H1 (cell line): ENCODE measurements at regions not wholly inside any gene's neighbourhood (a gene's known extent, or its start where the extent isn't known, plus 50 kb on each side); places are given as distances from the start of the nearest gene placed in this dataset.

Source experiments
- EGR1 ChIP-seq: IDR thresholded peaks from 2 replicates; pipeline ENCODE4 v1.6.1; 2011; ENCODE audit warnings: low read depth, low read length, borderline replicate concordance
- GTF2F1 ChIP-seq: IDR thresholded peaks from 2 replicates; pipeline ENCODE4 v1.6.1; 2012; ENCODE audit warnings: low read depth, low read length, improper control_type of control experiment, borderline replicate concordance
- KDM1A ChIP-seq: fragments of 200-600, 300-600 bp; sonication (generic); IDR thresholded peaks from 2 replicates; pipeline ENCODE4 v1.7.1; 2016; ENCODE audit warnings: mild to moderate bottlenecking, low read length, borderline replicate concordance
- PHF8 ChIP-seq: fragments of 200-600 bp; sonication (generic); conservative IDR thresholded peaks from 2 replicates; pipeline ENCODE4 v1.7.1; 2012; ENCODE audit warnings: low read depth, mild to moderate bottlenecking, inconsistent platforms, low read length, moderate library complexity
- POLR2A ChIP-seq, 2 experiments: IDR thresholded peaks; 1 replicate in 1 of 2; 2 replicates in 1 of 2; pipeline ENCODE4 v1.6.1; 2011; ENCODE audit warnings: low read depth in 2 of 2, low read length in 2 of 2, mild to moderate bottlenecking in 2 of 2; ENCODE audit errors: control extremely low read depth in 1 of 2
- RAD21 ChIP-seq, 2 experiments: IDR thresholded peaks in 1 of 2; conservative IDR thresholded peaks in 1 of 2; 2 replicates each; pipeline ENCODE4 v1.6.1; 2011; ENCODE audit warnings: low read depth in 2 of 2, low read length in 2 of 2, improper control_type of control experiment in 1 of 2, inconsistent platforms in 1 of 2, mild to moderate bottlenecking in 1 of 2, moderate library complexity in 1 of 2
- RFX5 ChIP-seq: IDR thresholded peaks from 2 replicates; pipeline ENCODE4 v1.6.1; 2011; ENCODE audit warnings: low read depth, low read length, improper control_type of control experiment, borderline replicate concordance
- SP1 ChIP-seq: IDR thresholded peaks from 2 replicates; pipeline ENCODE4 v1.6.1; 2011; ENCODE audit warnings: low read depth, low read length
- TAF1 ChIP-seq: IDR thresholded peaks from 2 replicates; pipeline ENCODE4 v1.6.1; 2011; ENCODE audit warnings: mild to moderate bottlenecking, low read depth, low read length
- ZNF274 ChIP-seq: IDR thresholded peaks from 2 replicates; pipeline ENCODE4 v1.7.0; 2012; ENCODE audit warnings: low read length, borderline replicate concordance; ENCODE audit errors: extremely low read depth
- TF ChIP-seq, protein P1 (sequence below), 3 experiments: IDR thresholded peaks; 1 replicate in 2 of 3; 2 replicates in 1 of 3; pipeline versions ENCODE4 v1.5.1 to v1.6.1; 2011; ENCODE audit warnings: low read length in 3 of 3, mild to moderate bottlenecking in 3 of 3, inconsistent platforms in 2 of 3, low read depth in 1 of 3, moderate library complexity in 1 of 3; ENCODE audit not compliant: insufficient read depth in 1 of 3; ENCODE audit errors: control extremely low read depth in 1 of 3
- TF ChIP-seq, protein P2 (sequence below): IDR thresholded peaks from 2 replicates; pipeline ENCODE4 v1.6.1; 2011; ENCODE audit warnings: low read depth, mild to moderate bottlenecking, low read length; ENCODE audit not compliant: insufficient read depth

DNA sequence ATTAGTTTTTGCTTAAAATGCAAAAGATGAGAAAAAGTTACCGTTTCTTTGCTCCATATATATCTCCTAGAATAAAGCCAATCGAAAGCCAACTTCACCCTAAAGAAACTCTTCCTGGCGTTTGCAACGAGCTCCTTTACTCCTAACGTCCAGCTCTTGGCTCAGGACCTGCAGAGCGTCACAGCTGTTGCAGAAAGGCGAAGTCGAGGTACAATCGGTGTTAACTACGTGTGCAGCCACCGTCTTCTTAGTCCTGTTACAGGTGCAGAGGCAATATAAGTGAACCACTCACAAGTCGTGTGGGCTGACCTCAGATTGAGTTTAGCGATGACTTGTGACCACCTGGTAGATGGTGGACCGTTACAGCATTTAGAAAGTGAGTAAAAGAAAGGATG is 113.1 kb downstream of the TRIM27 start:
- TF ChIP-seq SP1 (no peak), KDM1A (no peak), ZNF274 (no peak), GTF2F1 (no peak), EGR1 (no peak), POLR2A (IDR thresholded peaks at IDR 0.05; ENCODE audit: control extremely low read depth in 1 of 2, low read depth in 2 of 2, low read length in 2 of 2) (no peak), RAD21 (IDR thresholded peaks at IDR 0.05 in 1 of 2, conservative IDR thresholded peaks at IDR 0.05 in 1 of 2; ENCODE audit: low read depth in 2 of 2, low read length in 2 of 2) (no peak), PHF8 (no peak), RFX5 (no peak), TAF1 (no peak)
- TF ChIP-seq, protein P1, sequence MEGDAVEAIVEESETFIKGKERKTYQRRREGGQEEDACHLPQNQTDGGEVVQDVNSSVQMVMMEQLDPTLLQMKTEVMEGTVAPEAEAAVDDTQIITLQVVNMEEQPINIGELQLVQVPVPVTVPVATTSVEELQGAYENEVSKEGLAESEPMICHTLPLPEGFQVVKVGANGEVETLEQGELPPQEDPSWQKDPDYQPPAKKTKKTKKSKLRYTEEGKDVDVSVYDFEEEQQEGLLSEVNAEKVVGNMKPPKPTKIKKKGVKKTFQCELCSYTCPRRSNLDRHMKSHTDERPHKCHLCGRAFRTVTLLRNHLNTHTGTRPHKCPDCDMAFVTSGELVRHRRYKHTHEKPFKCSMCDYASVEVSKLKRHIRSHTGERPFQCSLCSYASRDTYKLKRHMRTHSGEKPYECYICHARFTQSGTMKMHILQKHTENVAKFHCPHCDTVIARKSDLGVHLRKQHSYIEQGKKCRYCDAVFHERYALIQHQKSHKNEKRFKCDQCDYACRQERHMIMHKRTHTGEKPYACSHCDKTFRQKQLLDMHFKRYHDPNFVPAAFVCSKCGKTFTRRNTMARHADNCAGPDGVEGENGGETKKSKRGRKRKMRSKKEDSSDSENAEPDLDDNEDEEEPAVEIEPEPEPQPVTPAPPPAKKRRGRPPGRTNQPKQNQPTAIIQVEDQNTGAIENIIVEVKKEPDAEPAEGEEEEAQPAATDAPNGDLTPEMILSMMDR (IDR thresholded peaks at IDR 0.05; ENCODE audit: control extremely low read depth in 1 of 3, insufficient read depth in 1 of 3, low read depth in 1 of 3, low read length in 3 of 3) = no peak
- TF ChIP-seq, protein P2, sequence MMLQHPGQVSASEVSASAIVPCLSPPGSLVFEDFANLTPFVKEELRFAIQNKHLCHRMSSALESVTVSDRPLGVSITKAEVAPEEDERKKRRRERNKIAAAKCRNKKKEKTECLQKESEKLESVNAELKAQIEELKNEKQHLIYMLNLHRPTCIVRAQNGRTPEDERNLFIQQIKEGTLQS = no peak
